Ectodermal cell (in vitro differentiated cells): ENCODE measurements at regions not wholly inside any gene's neighbourhood (a gene's known extent, or its start where the extent isn't known, plus 50 kb on each side); places are given as distances from the start of the nearest gene placed in this dataset.
"Not testable (repeated sequence)": the region's sequence is repeated elsewhere in the genome, so short reads cannot be mapped to it uniquely, and the experiment has no call there.

ENCODE experiments used
- H3K27ac ChIP-seq: 2 replicates; pipeline ENCODE4 v1.7.0; 2013; ENCODE audit warnings: mild to moderate bottlenecking, low read depth, low read length; ENCODE audit not compliant: insufficient read depth, poor library complexity, severe bottlenecking
- H3K27me3 ChIP-seq: 2 replicates; pipeline ENCODE4 v1.7.0; 2013; ENCODE audit warnings: mild to moderate bottlenecking, low read length; ENCODE audit not compliant: insufficient read depth, control insufficient read depth, poor library complexity, severe bottlenecking
- H3K36me3 ChIP-seq: one replicate; pipeline ENCODE4 v1.7.0; 2013; ENCODE audit warnings: low read length; ENCODE audit not compliant: control insufficient read depth, insufficient read depth
- H3K4me1 ChIP-seq: one replicate; pipeline ENCODE4 v1.7.0; 2013; ENCODE audit warnings: low read length; ENCODE audit not compliant: control insufficient read depth, insufficient read depth
- H3K4me3 ChIP-seq: 2 replicates; pipeline ENCODE4 v1.7.0; 2013; ENCODE audit warnings: low read depth, low read length, control low read depth; ENCODE audit not compliant: insufficient read depth
- H3K9me3 ChIP-seq: 2 replicates; pipeline ENCODE4 v1.7.0; 2013; ENCODE audit warnings: mild to moderate bottlenecking, low read length, moderate library complexity; ENCODE audit not compliant: control insufficient read depth
- WGBS, 2 experiments: methylation state at CpG; one replicate each; pipeline ENCODE4 v1.1.7; 2013; ENCODE audit warnings: missing lambda C conversion rate in 2 of 2; 5-methylcytosine and 5-hydroxymethylcytosine counted together

DNA sequence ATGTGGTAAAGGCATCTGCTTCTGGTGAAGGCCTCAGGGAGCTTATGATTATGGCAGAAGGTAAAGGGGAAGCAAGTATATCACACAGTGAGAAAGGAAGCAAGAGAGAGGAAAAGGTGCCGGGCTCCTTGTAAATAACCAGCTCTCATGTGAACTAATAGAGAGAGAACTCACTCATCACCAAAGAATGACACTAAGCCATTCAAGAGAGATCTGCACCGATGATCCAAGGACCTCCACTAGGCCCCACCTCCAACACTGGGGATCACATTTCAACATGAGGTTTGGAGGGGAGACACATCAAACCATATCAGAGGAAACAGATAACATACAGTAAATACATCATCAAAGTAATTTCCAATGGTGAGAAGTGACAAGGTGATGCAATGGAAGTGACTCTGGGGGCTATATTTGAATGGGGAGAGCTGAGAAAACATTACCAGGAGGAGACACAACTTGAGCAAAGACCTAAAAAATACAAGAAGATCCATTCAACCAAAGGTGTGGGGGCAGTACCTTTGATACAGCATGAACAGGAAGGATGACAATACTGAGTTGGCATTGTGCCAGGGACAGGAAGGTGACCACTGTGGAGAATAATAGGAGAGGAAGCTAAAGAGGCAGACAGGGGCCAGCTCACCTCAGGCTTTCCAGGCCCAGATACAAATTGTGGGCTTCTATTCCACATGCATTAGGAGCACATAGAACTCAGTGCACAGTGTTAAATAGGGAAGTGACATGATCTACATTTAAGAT lies 134.4 kb upstream of the GRIP1 start:
- Histone ChIP-seq H3K36me3 (no peaks in the 10 kb centered on the region), H3K4me3 (no peak overlapping the region), H3K9me3 (no peaks in the 10 kb centered on the region), H3K27ac (no peak overlapping the region), H3K27me3 (no peaks in the 10 kb centered on the region), H3K4me1 (no peaks in the 10 kb centered on the region)
- WGBS, 2 experiments, result 55 to 77% methylated on average over 2 of the region's 2 CpGs

DNA sequence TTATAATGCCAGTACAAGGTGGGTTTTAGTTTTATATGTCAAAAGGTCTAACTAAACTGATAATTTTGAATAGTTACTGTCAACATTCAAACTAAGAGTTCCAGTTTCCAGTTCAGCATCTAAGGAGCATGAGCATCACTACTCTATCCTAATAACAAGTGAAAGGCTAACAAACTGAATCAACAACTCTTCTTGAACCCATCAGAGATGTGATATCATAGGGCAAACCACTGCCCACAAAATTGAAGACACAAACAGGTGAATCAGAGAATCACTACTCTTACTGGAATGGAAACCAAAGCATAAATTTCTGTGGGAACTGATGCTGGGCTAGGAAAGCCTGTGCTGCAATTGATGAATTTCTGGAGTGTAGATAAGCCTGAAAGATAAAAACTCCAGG lies 140.7 kb upstream of the GRIP1 start:
- Histone ChIP-seq H3K4me1 (no peaks in the 10 kb centered on the region), H3K27me3 (no peaks in the 10 kb centered on the region), H3K4me3 (no peak overlapping the region), H3K36me3 (no peaks in the 10 kb centered on the region), H3K27ac (no peak overlapping the region), H3K9me3 (no peaks in the 10 kb centered on the region)

- Histone ChIP-seq H3K9me3 (no peaks in the 10 kb centered on the region), H3K4me3 (no peak overlapping the region), H3K27ac (no peak overlapping the region), H3K4me1 (no peaks in the 10 kb centered on the region), H3K27me3 (no peaks in the 10 kb centered on the region), H3K36me3 (no peaks in the 10 kb centered on the region)
Measured at GRCh38 chr12:66822961-66823360, 144.1 kb upstream of the GRIP1 start.

DNA sequence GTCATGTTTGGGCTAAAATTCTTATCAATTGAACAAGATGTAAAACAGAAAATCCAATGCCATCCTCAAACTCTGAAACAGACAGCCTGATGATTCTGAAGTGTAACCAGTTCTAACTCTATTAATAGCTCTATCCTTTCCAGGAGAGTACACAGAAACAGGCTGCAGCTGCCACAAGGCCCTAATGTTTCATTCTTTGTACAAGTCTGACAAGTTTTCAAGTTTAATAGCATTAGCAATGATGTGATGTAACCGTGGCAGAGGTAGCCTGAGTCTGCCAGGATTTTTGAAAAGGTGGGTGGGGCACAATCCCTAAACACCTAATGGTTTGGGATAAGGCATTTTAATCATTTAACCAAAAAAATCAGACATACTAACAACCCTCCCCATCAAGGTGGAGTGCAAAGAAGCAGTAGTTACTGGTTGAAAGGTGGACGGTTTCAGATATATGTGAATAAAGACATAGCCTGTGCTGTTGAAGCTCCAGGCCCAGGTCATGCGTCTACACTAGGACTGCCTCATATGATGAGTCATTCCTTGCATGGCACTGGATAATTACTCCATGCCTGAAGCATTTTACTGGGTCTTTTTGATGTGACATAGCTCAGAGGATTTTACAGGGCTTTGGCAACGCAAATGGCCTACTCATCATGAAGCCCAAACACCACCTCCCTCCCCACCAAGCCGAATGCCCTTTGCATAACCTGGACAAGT lies 145.1 kb upstream of the GRIP1 start:
- Histone ChIP-seq H3K4me3 (no peak overlapping the region), H3K9me3 (no peaks in the 10 kb centered on the region), H3K36me3 (no peaks in the 10 kb centered on the region), H3K27me3 (no peaks in the 10 kb centered on the region), H3K27ac (no peak overlapping the region), H3K4me1 (no peaks in the 10 kb centered on the region)
- WGBS, 2 experiments, result 96 to 98% methylated on average over 3 to 5 of the region's 5 CpGs

DNA sequence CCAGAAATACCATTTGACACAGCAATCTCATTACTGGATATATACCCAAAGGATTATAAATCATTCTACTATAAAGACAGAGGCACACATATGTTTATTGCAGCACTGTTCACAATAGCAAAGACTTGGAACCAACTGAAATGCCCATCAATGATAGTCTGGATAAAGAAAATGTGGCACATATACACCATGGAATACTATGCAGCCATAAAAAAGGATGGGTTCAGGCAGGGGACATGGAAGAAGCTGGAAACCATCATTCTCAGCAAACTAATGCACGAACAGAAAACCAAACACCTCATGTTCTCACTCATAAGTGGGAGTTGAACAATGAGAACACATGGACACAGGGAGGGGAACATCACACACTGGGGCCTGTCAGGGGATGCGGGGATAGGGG lies 147.0 kb upstream of the GRIP1 start:
- WGBS, 2 experiments, result 89 to 90% methylated on average over 2 of the region's 2 CpGs
- H3K27me3 ChIP-seq, H3K4me1 ChIP-seq, H3K4me3 ChIP-seq, H3K9me3 ChIP-seq, H3K36me3 ChIP-seq, H3K27ac ChIP-seq: not testable (repeated sequence)

GRCh38 chr12:66829660-66830325 lies 150.9 kb upstream of the GRIP1 start:
- Histone ChIP-seq H3K4me1 (no peaks in the 10 kb centered on the region), H3K9me3 (no peaks in the 10 kb centered on the region), H3K27me3 (no peaks in the 10 kb centered on the region), H3K36me3 (no peaks in the 10 kb centered on the region), H3K4me3 (no peak overlapping the region), H3K27ac (no peak overlapping the region)
- WGBS, 2 experiments, result 95 to 97% methylated on average over 3 of the region's 3 CpGs

DNA sequence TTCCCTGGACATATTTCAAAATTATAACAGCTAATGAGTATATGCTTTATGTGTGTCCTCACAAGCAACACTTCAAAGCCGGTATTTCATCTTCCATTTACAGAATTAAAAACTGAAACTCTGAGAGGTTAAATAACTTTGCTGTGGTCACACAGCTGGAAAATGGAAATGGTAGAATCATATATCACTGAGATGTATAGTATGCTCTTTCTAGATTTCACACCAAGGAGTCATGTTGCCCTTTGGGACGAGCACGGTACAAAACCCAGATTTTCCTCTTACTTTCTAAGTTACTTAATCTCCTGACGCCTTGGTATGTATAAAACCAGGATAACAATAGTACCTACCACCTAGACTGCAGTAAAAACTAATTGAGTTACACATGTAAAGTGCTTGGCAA lies 152.6 kb upstream of the GRIP1 start:
- Histone ChIP-seq H3K4me1 (no peaks in the 10 kb centered on the region), H3K27ac (no peak overlapping the region), H3K4me3 (no peak overlapping the region), H3K36me3 (no peaks in the 10 kb centered on the region), H3K9me3 (no peaks in the 10 kb centered on the region), H3K27me3 (no peaks in the 10 kb centered on the region)
- 89 to 93% methylated on average over 4 of the region's 4 CpGs for WGBS, 2 experiments

DNA sequence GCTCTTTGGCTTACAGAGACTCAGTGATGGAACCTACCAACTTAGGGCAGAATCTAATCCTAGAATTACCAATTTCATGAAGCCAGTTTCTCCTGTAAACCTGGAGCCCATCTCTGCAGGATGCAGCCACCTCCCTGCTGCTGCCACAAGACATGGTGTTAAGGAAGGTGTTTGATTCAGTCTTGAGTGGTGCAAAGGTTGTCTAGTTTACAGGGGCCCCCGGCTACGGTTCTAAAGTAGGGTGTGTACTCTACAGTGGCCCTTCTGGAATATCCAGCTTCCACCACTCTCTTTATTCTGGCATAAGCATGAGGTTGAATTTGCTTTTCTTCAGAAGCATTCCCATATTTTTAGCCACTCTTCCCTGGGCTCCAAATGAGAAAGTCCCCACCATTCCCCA lies 154.1 kb upstream of the GRIP1 start:
- WGBS, 2 experiments, result 91 to 94% methylated on average over 2 of the region's 2 CpGs
- H3K27me3 ChIP-seq, result no peaks in the 10 kb centered on the region
- H3K36me3 ChIP-seq, result no peaks in the 10 kb centered on the region
- no peaks in the 10 kb centered on the region for H3K4me1 ChIP-seq
- no peak overlapping the region for H3K4me3 ChIP-seq
- H3K27ac ChIP-seq, result no peak overlapping the region
- no peaks in the 10 kb centered on the region for H3K9me3 ChIP-seq

GRCh38 chr12:66836623-66837310 lies 157.9 kb upstream of the GRIP1 start:
- 83% methylated on average over 1 of the region's 1 CpG; no CpG with 5 or more reads in 1 of the 2 experiments for WGBS, 2 experiments
- no peaks in the 10 kb centered on the region for H3K4me1 ChIP-seq
- H3K27me3 ChIP-seq, result no peaks in the 10 kb centered on the region
- no peak overlapping the region for H3K4me3 ChIP-seq
- H3K36me3 ChIP-seq, result no peaks in the 10 kb centered on the region
- H3K27ac ChIP-seq, result no peak overlapping the region
- H3K9me3 ChIP-seq, result no peaks in the 10 kb centered on the region

DNA sequence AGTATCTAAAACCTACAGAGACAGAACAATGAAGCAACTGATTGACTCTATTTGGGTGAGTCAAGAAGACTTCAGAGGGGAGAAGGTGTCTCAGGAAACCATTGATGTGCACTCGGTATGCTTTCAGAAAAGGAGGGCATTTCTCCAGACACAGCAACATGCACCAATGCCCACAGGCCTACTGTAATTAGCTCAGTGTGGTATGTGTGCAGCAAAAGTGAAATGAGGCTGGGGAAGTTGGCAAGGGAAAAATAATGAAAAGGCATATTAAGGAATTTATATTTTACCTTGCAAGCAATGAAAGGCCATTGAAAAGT lies 158.4 kb upstream of the GRIP1 start:
- Histone ChIP-seq H3K9me3 (no peaks in the 10 kb centered on the region), H3K4me3 (no peak overlapping the region), H3K4me1 (no peaks in the 10 kb centered on the region), H3K36me3 (no peaks in the 10 kb centered on the region), H3K27ac (no peak overlapping the region), H3K27me3 (no peaks in the 10 kb centered on the region)
- 89 to 95% methylated on average over 1 of the region's 1 CpG for WGBS, 2 experiments
